ENCODE measurements at regions not wholly inside any gene's neighbourhood (a gene's known extent, or its start where the extent isn't known, plus 50 kb on each side); places are given as distances from the start of the nearest gene placed in this dataset.
"Not testable (repeated sequence)": the region's sequence is repeated elsewhere in the genome, so short reads cannot be mapped to it uniquely, and the experiment has no call there.

GRCh38 chr16:24624102-24624501 is 84.7 kb downstream of the RBBP6 start:
- no peak for DNase-seq

DNA sequence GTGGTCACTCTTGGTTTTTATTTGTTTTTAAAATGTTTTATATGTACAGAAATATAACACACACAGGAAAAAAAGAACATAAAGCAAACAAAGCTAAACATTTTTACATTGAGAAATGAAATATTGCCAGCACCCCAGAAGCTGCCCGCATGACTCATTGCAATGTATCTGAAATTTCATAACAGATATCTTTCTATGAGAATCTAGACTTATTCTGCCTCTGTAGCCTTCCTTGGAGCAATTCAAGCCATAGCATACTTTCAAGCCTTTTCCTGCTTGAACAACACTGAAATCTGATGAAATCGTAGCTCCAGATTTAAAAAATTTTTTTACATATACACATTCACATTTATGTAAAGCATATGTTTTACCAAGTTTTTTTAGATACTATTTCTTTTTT is 86.9 kb downstream of the RBBP6 start:
- DNase-seq, result no peak

DNA sequence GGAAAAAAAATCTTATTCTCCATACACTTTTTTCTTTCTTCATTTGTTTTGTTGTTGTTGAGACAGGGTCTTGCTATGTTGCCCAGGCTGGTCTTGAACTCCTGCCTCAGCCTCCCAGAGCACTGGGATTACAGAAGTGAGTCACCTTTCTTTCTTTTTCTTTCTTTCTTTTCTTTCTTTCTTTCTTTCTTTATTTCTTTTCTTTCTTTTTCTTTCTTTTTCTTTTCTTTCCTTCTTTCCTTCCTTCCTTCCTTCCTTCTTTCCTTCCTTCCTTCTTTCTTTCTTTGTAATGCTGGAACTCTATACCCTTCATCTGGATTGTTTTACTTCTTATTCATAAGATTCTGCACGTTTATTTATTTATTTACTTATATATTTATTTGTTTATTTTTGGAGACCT is 94.5 kb upstream of the TNRC6A start:
- DNase-seq, result no peak

GRCh38 chr16:24635900-24636610 is 93.4 kb upstream of the TNRC6A start:
- peak; percentile 65 for DNase-seq

DNA sequence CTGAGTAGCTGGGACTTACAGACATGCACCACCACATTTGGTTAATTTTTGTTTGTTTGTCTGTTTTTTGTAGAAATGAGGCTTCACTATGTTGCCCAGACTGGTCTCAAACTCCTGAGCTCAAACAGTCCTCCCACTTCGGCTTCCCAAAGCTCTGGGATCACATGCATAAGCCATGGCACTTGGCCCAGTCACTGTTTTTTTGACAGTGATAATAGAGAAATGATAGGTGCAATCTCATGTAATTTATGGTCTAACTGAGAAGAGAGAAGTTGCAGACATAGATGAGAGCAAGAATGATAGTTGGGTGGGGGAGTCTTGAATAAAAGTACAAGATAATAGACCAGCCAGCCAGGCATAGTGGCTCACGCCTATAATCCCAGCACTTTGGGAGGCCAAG is 89.7 kb upstream of the TNRC6A start:
- no peak for DNase-seq

GRCh38 chr16:24643489-24643888 is 86.0 kb upstream of the TNRC6A start:
- DNase-seq, result no peak

DNA sequence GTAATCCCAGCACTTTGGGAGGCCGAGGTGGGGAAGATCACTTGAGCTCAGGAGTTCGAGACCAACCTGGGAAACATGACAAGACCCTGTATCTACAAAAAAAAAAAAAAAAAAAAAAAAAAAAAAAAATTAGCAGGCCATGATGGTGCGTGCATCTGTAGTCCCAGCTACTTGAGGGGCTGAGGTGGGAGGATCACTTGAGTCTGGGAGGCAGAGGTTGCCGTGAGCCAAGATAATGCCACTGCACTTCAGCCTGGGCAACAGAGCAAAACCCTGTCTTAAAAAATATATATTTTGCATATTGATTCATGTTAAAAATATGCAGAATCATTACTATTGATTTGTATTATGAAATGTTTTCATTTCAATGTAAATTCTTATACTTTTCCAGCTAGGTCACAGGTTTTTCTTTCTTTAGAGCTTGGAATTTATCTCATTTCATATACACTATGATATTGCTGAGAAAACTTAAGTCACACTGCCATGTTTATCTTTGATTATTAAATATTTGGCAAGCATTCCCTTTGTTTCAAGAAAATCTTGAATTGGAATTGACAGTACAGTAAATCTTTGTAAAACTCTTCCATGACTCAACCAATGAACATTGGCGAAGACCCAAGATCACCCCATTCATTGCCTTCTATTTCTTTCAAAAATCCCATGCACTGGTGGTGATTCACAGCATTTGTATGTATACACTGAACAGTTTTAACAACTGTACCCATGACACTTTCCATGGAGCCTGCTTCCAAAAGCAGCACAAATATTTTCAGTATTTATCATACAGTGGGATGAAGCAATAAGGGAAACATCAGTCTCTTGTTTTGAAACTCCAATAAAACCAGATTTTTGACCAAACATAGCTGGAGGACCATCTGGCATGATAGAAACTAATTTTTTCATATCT is 83.5 kb upstream of the TNRC6A start:
- peak; percentile 19 for DNase-seq

DNA sequence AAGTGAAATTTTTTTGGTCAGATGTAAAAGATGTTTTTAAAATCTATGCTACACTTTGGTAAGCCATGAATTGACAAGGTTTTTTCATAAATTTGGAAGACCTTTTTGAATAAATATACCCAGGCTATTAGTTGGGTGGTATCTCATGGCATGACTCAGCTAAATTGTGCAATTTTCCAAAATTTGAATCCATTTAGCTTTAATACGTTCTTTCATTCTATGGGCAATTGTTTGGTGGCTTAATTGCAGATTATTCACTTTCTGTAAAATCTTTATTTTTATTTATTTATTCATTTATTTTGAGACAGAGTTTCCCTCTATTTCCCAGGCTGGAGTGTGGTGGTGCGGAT is 82.8 kb upstream of the TNRC6A start:
- DNase-seq, result no peak

DNA sequence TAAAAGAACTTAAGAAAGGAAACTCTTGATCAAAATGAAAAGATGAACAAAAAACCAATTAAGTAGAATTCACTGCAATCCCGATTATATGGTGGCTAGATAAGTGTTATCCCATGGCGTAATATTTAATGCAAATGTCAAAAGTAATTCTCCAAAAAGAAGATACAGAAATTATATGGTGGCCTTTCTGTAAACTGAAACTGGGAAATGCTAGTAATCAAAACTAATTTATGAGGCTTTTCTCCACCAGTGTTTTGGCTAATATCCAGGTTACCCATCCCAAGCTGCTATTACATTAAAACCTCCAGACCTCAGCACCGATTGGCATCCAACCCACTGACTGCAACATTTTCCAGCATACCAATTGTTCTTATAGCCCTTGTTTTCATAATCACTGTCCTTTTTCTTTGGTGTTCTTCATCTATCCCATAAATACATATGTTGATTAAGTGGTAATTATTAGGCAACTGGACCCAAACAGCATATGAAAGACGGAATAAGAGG is 77.2 kb upstream of the TNRC6A start:
- DNase-seq, result no peak

- DNase-seq, result no peak
Measured at GRCh38 chr16:24652803-24653202, 76.6 kb upstream of the TNRC6A start.

GRCh38 chr16:24653725-24654124 is 75.7 kb upstream of the TNRC6A start:
- no peak for DNase-seq

GRCh38 chr16:24665942-24666341 is 63.5 kb upstream of the TNRC6A start:
- not testable (repeated sequence) for DNase-seq

- DNase-seq, result no peak
Measured at GRCh38 chr16:24667244-24667764, 62.1 kb upstream of the TNRC6A start.

GRCh38 chr16:24668481-24669061 is 60.9 kb upstream of the TNRC6A start:
- no peak for DNase-seq

DNA sequence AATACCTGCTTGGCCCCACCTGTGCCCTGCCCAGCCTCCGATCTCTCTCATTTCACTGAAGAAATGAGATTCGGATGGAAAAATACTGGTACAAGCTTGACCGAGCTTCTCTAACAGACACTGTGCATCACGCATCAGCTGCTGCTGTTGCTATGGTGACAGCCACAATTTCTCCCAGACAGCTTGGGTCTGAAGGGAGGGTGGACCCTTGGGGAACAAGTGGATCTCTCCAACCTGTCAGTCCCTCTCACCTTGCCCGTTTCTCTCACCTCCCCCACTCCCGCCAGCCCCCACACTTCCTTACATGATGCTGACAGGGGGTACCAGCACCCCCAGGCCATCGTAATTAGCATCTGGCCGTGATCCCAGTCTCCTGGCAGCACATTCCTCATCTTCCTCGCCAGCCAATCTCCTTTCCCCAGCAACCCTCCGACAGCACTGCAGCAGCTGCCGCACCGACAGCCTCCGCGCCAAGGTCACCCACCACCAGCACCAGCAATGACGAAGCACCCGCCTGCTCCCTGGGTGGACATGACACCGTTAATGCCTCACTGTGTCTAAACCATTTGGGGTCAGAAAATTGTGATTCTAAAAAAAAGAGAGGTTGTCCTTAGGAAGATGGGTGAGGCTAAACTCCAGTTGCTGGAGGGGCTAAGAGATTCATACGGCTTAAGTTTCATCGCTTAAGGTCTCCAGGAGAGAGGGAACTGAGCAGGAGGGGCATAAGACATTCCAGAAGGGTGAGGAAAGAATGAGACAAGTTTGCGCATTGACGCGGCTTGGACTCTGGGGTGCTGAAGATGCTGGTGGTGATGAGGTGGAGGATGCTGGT is 58.6 kb upstream of the TNRC6A start:
- no peak for DNase-seq

- DNase-seq, result no peak
Measured at GRCh38 chr16:24671455-24671954, 57.9 kb upstream of the TNRC6A start.

DNA sequence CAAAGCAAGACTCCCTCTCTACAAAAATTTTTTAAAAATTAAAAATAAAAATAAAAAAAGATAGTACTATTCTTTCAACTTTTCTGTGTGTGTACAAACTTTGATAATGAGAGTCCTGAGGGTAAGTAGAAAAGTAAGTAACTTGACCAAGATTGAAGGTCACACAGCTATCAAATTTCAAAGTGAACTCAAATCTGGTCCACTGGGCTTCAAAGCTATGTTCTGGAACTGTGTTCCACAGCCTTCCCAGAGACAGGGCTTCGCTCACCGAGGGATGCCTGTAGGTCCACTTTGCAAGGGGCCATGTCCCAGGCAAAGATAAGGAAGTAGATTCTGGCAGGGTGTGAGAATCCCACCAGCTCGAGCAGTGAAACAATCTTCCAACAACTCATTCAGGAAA is 56.3 kb upstream of the TNRC6A start:
- no peak for DNase-seq

DNA sequence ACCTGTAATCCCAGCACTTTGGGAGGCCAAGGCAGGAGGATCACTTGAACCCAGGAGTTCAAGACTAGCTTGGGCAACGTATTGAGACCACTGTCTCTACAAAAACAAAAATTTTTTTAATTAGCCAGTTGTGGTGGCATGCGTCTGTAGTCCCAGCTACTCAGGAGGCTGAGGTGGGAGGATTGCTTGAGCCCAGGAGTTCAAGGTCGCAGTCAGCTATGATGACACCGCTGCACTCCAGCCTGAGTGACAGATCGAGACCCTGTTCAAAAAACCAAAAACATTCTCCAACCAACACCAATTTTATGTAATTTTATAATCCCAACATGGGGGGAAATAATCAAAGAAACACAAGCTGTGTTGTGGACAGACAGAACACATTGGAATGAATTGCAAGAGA is 54.6 kb upstream of the TNRC6A start:
- DNase-seq, result no peak

GRCh38 chr16:24677388-24677787 is 52.1 kb upstream of the TNRC6A start:
- DNase-seq, result no peak

Measured in muscle of arm (tissue), 1 donor.